Transverse colon (tissue), 4 donors: ENCODE measurements at regions not wholly inside any gene's neighbourhood (a gene's known extent, or its start where the extent isn't known, plus 50 kb on each side); places are given as distances from the start of the nearest gene placed in this dataset.

Experiments used
- DNase-seq: peaks from one replicate; pipeline ENCODE4 v3.0.0-alpha.2; 2019
- H3K27ac ChIP-seq, 4 donors: fragments of 200-600 bp; sonication (generic); 2 replicates each; pipeline ENCODE4 v1.5.1; 2016 to 2018; ENCODE audit warnings: inconsistent platforms in 4 of 4
- H3K27me3 ChIP-seq: fragments of 200-600 bp; sonication (generic); 2 replicates; pipeline ENCODE4 v1.5.1; 2017; ENCODE audit warnings: inconsistent platforms
- H3K36me3 ChIP-seq, 4 donors: fragments of 200-600 bp; sonication (generic); 2 replicates each; pipeline ENCODE4 v1.5.1; 2017 to 2019; ENCODE audit warnings: inconsistent platforms in 4 of 4
- H3K4me1 ChIP-seq, 4 donors: fragments of 200-600 bp; sonication (generic); 2 replicates each; pipeline ENCODE4 v1.5.1; 2017 to 2020; ENCODE audit warnings: inconsistent platforms in 4 of 4
- H3K4me3 ChIP-seq, 4 donors: fragments of 200-600 bp; sonication (generic); 1 replicate in 1 of 4; 2 replicates in 3 of 4; pipeline versions ENCODE4 v1.5.1 to v1.6.1; 2017 to 2019; ENCODE audit warnings: inconsistent platforms in 4 of 4
- H3K9me3 ChIP-seq, 2 donors: fragments of 200-600 bp; sonication (generic); 2 replicates each; pipeline ENCODE4 v1.5.1; 2017 to 2019; ENCODE audit warnings: inconsistent platforms in 2 of 2
- EP300 ChIP-seq: sonication (generic); formaldehyde crosslinking; IDR thresholded peaks from one replicate; pipeline ENCODE4 v1.6.1; 2017; ENCODE audit warnings: antibody characterized with exemption, low read depth
- POLR2A ChIP-seq: fragments of 450-650 bp; IDR thresholded peaks from one replicate; pipeline ENCODE4 v1.6.1; 2016; ENCODE audit warnings: antibody characterized with exemption, mild to moderate bottlenecking, moderate library complexity
- POLR2AphosphoS5 ChIP-seq, 3 donors: sonication (generic); formaldehyde crosslinking; IDR thresholded peaks; one replicate each; pipeline ENCODE4 v1.6.1; 2016; ENCODE audit warnings: antibody characterized with exemption in 3 of 3
- WGBS, 2 donors: methylation state at CpG; one replicate each; pipeline ENCODE4 v1.1.5; 2018; ENCODE audit warnings: low coverage in 1 of 2; 5-methylcytosine and 5-hydroxymethylcytosine counted together
- in situ Hi-C, 4 donors: fragments of 200-750 bp; cut with MboI; loops; one replicate each; pipeline versions ENCODE4 v1.15.0 to v1.15.1; 2017; ENCODE audit warnings: low sequenced_read_pairs in 3 of 4, low pct_ligation_motif_present in 1 of 4, low pct_unique_long_range_greater_than_20kb in 1 of 4
- intact Hi-C: fragments of 100-400 bp; cut with DNase I; formaldehyde crosslinking; loops from one replicate; pipeline ENCODE4 v1.15.1; 2023; ENCODE audit warnings: low total_unique reads
- TF ChIP-seq, protein P1 (sequence below), 5 experiments: fragments of 200-600 bp in 3 of 5; fragments of 450-650 bp in 2 of 5; sonication (generic) in 3 of 5; IDR thresholded peaks; 1 replicate in 2 of 5; 2 replicates in 3 of 5; pipeline ENCODE4 v1.5.1; 2016 to 2017; ENCODE audit warnings: antibody characterized with exemption in 5 of 5, inconsistent platforms in 3 of 5, mild to moderate bottlenecking in 2 of 5, moderate library complexity in 1 of 5

DNA sequence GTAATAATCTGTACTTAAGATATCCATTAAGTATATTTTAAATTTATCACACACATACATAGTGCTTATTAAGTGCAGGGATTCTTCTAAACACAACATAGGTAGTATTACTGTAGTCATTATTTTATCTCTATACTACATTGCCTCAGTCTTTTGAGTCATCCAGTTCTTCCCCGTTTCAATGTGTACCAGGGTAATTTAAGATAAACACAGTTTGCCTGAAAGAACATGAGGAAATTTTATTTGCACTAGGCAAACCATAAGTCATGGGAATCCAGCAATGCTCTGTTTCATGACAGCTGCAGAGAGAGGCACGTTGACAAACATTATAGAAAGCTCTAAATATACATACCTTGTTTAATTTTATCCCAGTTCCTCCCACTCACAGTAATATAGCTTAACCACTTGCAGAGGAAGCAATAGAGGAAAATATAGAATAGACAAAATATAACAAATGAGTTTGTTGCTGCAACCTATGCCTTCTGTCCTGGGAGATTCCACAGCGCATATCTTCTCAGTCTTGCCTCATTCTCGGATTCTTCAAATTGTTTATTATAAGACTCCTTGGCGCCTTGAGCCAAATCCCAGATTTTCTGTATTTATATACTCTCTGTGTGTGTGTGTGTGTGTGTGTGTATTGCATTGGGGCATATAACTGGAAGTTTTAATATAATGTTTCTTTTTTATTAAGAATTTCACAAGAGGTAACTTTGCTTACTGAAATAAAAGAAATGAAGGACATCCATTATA, 258.6 kb downstream of the FAM133A start:
- 41 to 61% methylated on average over 3 to 5 of the region's 5 CpGs for WGBS, 2 donors
- DNase-seq = no peak
- in situ Hi-C loops = no loop called here
- intact Hi-C loops = no loop called here
- Histone ChIP-seq H3K27ac (no peak overlapping the region), H3K4me3 (no peak overlapping the region), H3K36me3 (no peaks in the 10 kb centered on the region), H3K27me3 (no peaks in the 10 kb centered on the region), H3K9me3 (no peaks in the 10 kb centered on the region), H3K4me1 (no peaks in the 10 kb centered on the region)
- TF ChIP-seq POLR2AphosphoS5 (IDR thresholded peaks at IDR 0.05) (no peak), EP300 (no peak)

DNA sequence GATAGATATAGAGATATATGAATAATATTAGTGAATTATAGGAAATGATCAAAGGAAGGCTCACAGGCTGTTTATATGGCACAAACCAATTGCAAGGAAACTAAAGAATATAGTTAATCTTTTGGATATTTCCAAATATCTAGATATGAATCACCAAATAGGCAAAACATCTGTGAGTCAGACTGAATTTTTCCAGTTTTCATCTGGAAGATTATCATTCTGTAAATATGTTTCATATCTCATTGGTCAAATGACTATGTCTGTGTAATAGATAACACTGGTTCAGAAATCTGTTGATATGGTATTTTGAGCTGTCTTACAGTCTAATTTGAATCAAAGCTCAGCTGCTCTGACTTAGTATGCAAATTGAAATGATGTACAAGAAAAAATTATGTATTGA, 303.6 kb downstream of the FAM133A start:
- Histone ChIP-seq H3K9me3 (no peaks in the 10 kb centered on the region), H3K4me3 (no peak overlapping the region), H3K36me3 (no peaks in the 10 kb centered on the region), H3K27ac (no peak overlapping the region), H3K4me1 (no peaks in the 10 kb centered on the region), H3K27me3 (no peaks in the 10 kb centered on the region)
- DNase-seq = no peak
- in situ Hi-C loops = no loop called here
- TF ChIP-seq EP300 (no peak), POLR2A (no peak), POLR2AphosphoS5 (IDR thresholded peaks at IDR 0.05) (no peak)
- TF ChIP-seq, protein P1, sequence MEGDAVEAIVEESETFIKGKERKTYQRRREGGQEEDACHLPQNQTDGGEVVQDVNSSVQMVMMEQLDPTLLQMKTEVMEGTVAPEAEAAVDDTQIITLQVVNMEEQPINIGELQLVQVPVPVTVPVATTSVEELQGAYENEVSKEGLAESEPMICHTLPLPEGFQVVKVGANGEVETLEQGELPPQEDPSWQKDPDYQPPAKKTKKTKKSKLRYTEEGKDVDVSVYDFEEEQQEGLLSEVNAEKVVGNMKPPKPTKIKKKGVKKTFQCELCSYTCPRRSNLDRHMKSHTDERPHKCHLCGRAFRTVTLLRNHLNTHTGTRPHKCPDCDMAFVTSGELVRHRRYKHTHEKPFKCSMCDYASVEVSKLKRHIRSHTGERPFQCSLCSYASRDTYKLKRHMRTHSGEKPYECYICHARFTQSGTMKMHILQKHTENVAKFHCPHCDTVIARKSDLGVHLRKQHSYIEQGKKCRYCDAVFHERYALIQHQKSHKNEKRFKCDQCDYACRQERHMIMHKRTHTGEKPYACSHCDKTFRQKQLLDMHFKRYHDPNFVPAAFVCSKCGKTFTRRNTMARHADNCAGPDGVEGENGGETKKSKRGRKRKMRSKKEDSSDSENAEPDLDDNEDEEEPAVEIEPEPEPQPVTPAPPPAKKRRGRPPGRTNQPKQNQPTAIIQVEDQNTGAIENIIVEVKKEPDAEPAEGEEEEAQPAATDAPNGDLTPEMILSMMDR (IDR thresholded peaks at IDR 0.05) = no peak
- intact Hi-C loops = no loop called here

DNA sequence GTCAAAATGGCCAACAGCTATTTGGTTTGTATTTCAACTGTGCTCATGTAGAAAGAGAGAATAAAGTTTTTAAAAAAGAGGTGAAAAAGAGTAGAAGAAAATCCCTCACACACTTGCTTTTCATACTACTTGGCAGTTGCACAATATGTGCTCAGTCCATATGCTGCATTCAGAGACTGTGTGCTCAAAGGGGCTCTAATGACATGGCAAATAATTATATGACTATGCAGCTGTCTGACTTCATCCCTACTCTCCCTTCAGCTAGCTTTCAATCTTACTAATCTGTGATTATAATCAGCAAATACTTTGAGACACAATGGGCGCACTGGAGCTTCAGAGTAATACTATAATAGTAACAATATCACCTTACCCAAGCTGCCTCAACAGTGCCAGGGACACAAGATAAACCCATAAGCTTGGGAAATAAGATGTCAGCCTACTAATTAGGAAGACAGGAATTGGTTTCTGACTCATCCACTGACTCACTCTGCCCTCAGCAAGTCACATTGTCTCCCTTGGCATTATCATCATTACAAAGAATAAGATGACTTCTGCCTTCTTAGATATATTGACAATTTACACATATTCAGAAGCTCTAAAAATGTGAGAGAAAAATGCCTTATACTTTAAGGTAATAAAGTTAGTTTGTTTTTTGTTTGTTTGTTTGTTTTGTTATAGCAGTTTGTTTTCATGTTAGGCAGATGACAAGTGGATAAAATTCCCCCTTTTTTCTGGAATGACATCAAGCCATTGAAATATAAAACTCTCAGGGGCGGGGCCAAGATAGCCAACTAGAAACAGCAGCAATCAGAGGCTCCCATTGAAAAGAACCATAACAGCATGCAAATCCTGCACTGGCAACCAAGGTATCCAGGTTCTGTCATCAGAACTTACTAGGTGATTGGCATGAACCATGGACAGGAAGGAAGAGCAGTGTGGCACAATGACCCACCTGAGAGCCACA, 311.6 kb downstream of the FAM133A start:
- Histone ChIP-seq H3K27ac (no peak overlapping the region), H3K4me3 (no peak overlapping the region), H3K36me3 (no peaks in the 10 kb centered on the region), H3K9me3 (no peaks in the 10 kb centered on the region), H3K27me3 (no peaks in the 10 kb centered on the region), H3K4me1 (no peaks in the 10 kb centered on the region)
- intact Hi-C loops = no loop called here
- 0 to 48% methylated on average over 1 to 2 of the region's 2 CpGs for WGBS, 2 donors
- in situ Hi-C loops = no loop called here
- TF ChIP-seq EP300 = no peak
- TF ChIP-seq, protein P1 (IDR thresholded peaks at IDR 0.05) = no peak
- TF ChIP-seq POLR2AphosphoS5 (IDR thresholded peaks at IDR 0.05) = no peak
- TF ChIP-seq POLR2A = no peak
- DNase-seq = no peak
